ENCODE measurements at regions not wholly inside any gene's neighbourhood (a gene's known extent, or its start where the extent isn't known, plus 50 kb on each side); places are given as distances from the start of the nearest gene placed in this dataset.

DNA sequence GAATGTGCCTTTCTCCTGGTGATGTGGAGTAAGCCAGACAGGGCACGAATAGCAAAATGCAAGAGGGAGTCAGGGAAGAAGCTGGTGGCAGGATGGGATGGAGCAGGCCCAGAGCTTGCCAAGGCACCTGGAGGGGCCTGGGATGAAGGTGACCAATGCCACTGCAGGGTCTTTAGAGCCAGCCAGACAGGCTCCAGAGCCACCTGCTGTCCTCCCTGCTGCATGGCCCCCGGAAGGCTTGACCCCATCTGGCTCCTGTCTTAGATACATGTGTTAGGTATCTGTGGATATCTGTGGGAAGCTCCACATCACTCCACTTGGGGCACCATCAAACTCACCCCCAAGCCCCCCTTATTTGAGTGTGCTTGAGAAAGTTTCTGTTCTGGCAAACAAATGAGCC is 99.9 kb upstream of the ATL2 start (continued):
- TF ChIP-seq, protein P1, sequence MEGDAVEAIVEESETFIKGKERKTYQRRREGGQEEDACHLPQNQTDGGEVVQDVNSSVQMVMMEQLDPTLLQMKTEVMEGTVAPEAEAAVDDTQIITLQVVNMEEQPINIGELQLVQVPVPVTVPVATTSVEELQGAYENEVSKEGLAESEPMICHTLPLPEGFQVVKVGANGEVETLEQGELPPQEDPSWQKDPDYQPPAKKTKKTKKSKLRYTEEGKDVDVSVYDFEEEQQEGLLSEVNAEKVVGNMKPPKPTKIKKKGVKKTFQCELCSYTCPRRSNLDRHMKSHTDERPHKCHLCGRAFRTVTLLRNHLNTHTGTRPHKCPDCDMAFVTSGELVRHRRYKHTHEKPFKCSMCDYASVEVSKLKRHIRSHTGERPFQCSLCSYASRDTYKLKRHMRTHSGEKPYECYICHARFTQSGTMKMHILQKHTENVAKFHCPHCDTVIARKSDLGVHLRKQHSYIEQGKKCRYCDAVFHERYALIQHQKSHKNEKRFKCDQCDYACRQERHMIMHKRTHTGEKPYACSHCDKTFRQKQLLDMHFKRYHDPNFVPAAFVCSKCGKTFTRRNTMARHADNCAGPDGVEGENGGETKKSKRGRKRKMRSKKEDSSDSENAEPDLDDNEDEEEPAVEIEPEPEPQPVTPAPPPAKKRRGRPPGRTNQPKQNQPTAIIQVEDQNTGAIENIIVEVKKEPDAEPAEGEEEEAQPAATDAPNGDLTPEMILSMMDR (IDR thresholded peaks at IDR 0.05 in 2 of 3, conservative IDR thresholded peaks at IDR 0.05 in 1 of 3; ENCODE audit: control insufficient read depth in 2 of 3, extremely low read depth in 1 of 3, insufficient read depth in 1 of 3, low read depth in 3 of 3, low read length in 3 of 3) = no peak
- TF ChIP-seq BHLHE40 (IDR thresholded peaks at IDR 0.05; ENCODE audit: borderline replicate concordance in 1 of 2, low read depth in 2 of 2, low read length in 1 of 2) = no peak
- TF ChIP-seq RB1 (IDR thresholded peaks at IDR 0.05; ENCODE audit: borderline replicate concordance) = no peak

DNA sequence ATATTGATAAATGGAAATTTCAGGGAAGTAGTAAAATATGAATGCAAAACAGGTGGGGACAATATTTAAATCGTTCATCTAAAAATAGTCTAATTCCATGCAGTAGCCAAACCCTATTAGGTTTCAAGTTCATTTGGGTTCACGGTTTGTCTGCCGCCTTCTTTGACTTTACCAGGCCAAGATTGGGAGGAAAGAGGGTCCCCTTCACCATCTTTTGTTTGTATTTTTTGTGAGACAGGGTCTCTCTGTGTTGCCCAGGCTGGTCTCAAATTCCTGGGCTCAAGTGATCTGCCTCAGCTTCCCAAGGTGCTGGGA is 98.5 kb upstream of the ATL2 start:
- intact Hi-C loops (cut with micrococcal nuclease; ENCODE audit: unreplicated experiment) (no loop called here), in situ Hi-C loops (cut with MboI) (no loop called here)
- ChIA-PET CTCF (interaction anchor here (0.6 to 3.0 kb wide), 6 partner anchors 9 to 264 kb away, joined by 4 to 18 read pairs (median 8); no protein-coding TSS in a partner anchor), RAD21 (ENCODE audit: unreplicated experiment) (interaction anchor here (1.7 to 2.2 kb wide), 3 partner anchors 10 to 37 kb away, joined by 6 to 10 read pairs (median 10); no protein-coding TSS in a partner anchor), SMC1A (ENCODE audit: uncharacterized antibody, unreplicated experiment) (interaction anchor here (0.9 to 2.1 kb wide), 4 partner anchors 33 to 265 kb away, joined by 3 to 7 read pairs (median 4); no protein-coding TSS in a partner anchor), POLR2A (no interaction called here)
- ATAC-seq (no peak), FAIRE-seq (no peak), DNase-seq (ENCODE audit: low read depth, low spot score) (no peak)
- 43% methylated on average over 3 of the region's 3 CpGs for WGBS (ENCODE audit: insufficient coverage, insufficient replicate concordance, low lambda C conversion rate, missing lambda C conversion rate)
- Histone ChIP-seq H3K79me2 (ENCODE audit: control insufficient read depth, insufficient read depth, low read length) (no peaks in the 10 kb centered on the region), H2AFZ (ENCODE audit: control insufficient read depth, low read depth, low read length) (no peak overlapping the region), H4K20me1 (ENCODE audit: control insufficient read depth, insufficient read depth) (no peaks in the 10 kb centered on the region), H3K4me2 (ENCODE audit: control insufficient read depth, insufficient read depth) (no peak overlapping the region), H3K9ac (ENCODE audit: control insufficient read depth, insufficient read depth, low read length) (no peak overlapping the region), H3K36me3 (ENCODE audit: control insufficient read depth in 2 of 2, insufficient read depth in 2 of 2, low read length in 1 of 2) (no peaks in the 10 kb centered on the region), H3K27ac (ENCODE audit: control insufficient read depth, insufficient read depth) (no peak overlapping the region), H3K27me3 (replicated peaks in 1 of 2; ENCODE audit: control insufficient read depth in 2 of 2, insufficient read depth in 2 of 2, low read length in 1 of 2) (no peaks in the 10 kb centered on the region), H3K4me3 (no peak overlapping the region), H3K9me3 (replicated peaks; ENCODE audit: control insufficient read depth, insufficient read depth, low read length) (peaks cover 7% of the 10 kb centered on the region; the same call in 2 of the 3 replicates), H3K4me1 (ENCODE audit: control insufficient read depth, insufficient read depth, low read length) (peaks cover 16% of the 10 kb centered on the region)
- TF ChIP-seq PAX8 (IDR thresholded peaks at IDR 0.05) = no peak
- no peak for TF ChIP-seq HCFC1 (IDR thresholded peaks at IDR 0.05; ENCODE audit: low read length)
- no peak for TF ChIP-seq YY1 (IDR thresholded peaks at IDR 0.05; ENCODE audit: low read depth, low read length)
- TF ChIP-seq RELA (IDR thresholded peaks at IDR 0.05; ENCODE audit: borderline replicate concordance, partially characterized antibody) = no peak
- TF ChIP-seq GABPA (IDR thresholded peaks at IDR 0.05; ENCODE audit: low read depth) = no peak
- TF ChIP-seq WRNIP1 (IDR thresholded peaks at IDR 0.05; ENCODE audit: borderline replicate concordance, low read depth, low read length) = no peak
- no peak for TF ChIP-seq SP1 (IDR thresholded peaks at IDR 0.05; ENCODE audit: low read depth, low read length)
- TF ChIP-seq FOXK2 (IDR thresholded peaks at IDR 0.05) = no peak
- TF ChIP-seq BACH1 (IDR thresholded peaks at IDR 0.05; ENCODE audit: borderline replicate concordance) = no peak
- no TSS peak for BruUV-seq (replicated peaks)
